ENCODE measurements at regions not wholly inside any gene's neighbourhood (a gene's known extent, or its start where the extent isn't known, plus 50 kb on each side); places are given as distances from the start of the nearest gene placed in this dataset.

DNA sequence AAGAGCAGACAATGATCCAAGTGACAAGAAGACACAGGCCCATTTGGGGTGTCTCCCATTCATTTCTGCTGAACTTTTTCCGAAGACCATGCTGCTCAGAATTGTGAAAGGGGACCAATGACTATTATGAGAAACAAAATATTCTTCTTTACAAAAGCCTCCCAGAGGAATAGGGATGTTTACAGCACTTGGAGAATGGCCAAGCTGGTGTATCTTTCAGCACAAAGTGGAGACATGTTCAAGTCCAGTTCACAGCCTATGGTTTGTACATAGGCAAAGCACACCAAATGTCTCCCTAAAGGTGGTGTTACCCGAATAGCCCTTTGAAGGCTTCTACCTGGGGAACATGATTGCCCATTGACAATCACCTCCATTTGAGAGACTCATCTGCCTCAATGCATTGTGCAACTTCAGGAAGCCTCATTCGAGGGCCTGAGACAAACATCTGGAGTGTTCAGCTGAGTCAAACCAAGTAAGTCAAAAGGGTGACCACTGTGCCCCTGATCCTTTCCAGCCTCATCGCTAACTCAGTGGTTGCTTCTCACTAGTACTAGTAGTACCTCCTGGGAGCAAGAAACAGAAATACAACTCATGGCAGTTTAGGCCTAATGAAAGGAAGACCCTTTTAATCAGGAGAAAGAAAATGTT lies 451.0 kb upstream of the MARCKS start:
- no peak for DNase-seq (ENCODE audit: low read depth in 2 of 2)

DNA sequence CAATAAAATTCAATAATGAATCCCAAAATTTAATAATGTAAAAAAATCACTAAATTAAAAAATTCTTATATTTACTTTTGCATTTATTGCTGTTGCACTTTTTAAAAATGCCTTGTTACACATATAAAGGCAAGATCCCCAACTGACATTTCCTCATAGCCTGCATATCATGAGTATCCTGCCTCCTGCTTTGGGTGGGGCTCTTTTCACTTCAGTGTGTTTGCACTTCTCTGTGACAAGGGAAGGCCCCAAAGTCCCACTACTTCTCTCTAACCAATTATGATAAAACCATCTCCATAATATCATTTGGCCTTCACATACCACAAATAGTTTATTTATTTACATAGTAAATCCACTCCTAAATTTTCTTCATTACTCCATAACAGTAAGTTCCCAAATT lies 446.1 kb upstream of the MARCKS start:
- no peak for DNase-seq (ENCODE audit: low read depth in 2 of 2)

DNA sequence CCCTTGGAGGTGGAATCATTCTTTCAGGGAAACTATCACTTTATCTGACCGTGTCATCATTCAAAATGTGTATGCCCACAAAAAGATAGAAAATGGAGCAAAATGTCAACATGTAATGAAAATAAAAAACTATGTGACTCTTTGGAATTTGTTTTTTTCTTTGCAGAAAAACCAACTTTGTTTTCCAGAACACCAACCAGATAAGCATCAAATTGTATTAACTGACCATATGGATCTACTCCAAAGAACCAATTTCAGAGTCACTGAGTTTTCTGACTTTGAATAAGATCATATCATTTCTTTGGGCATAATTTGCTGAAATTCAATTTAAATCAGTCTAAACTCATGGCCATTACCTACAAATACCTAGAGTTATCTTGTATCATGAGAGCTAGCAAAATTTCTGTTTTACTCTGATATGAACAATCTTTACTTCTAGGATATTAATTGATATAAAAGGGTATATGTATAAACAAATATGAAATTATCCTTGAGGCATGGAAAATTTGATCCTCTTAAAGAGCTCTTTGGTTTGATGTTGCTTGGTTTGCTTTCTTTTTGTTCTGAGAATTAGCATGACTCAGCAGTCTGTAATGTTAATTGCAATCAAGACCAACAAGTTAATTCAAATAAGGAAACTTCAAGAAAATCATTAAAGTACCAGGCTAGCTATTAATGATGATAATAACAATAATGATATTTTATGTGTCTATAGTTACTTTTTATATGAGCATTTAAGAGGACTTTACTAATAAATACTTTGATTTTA lies 444.4 kb upstream of the MARCKS start:
- DNase-seq (ENCODE audit: low read depth in 2 of 2), result no peak

GRCh38 chr6:113414511-113414910 lies 442.6 kb upstream of the MARCKS start:
- no peak for DNase-seq (ENCODE audit: low read depth in 2 of 2)

GRCh38 chr6:113416170-113416569 lies 441.0 kb upstream of the MARCKS start:
- DNase-seq (ENCODE audit: low read depth in 2 of 2), result no peak

DNA sequence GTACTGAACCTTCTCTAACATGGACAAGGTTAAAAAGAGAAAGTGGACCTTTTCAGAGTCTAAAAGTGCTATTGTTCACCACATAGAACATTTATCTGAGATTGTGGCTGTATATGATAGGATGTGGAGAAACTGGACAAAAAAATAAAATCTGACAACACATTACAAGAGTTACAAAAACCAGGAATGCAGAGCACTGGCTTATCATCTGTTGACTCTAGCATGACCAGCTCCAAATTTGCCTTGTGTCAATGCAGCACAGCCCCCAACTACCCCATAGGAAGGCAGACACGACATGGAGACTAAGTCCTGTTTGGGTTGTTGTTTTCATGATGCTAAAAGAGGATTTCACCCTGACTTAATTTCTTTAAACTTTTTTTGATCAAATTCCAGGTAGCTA lies 436.9 kb upstream of the MARCKS start:
- no peak for DNase-seq (ENCODE audit: low read depth in 2 of 2)

DNA sequence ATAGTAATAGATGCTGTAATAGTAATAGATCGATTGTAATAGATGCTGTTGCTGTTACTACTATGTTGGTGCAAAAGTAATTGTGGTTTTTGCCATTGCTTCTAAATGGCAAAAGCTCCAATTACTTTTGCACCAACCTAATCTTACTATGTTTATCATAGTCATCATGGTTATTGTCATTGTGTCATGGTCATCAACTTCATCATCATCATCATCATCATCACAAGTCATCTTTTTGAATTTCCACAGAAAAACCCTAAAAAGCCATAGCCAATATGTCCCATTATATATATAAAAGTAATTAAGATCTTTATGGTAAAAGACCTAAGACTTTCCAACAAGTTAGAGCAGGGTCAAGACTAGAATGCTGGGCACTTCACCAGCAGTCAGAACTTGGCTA lies 435.1 kb upstream of the MARCKS start:
- DNase-seq (ENCODE audit: low read depth in 2 of 2), result no peak

DNA sequence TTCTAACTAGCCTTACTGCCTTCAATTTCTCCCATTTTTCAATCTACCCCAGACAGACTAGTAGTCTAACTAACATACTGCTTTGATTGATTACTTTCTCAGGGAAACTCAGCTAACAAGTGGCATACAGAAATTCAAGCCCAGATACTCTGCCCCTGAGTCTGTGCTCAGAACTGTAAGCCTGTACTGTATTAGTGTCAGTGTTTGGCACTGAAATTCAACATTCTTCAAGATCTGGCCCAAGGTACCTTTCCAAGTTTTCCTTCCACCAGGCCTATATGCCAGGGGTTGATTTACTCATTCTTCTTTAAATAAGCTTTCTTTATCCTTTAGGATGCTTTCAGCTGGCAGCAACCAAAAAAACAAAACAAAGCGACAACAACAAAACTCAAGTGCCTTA lies 433.2 kb upstream of the MARCKS start:
- DNase-seq (ENCODE audit: low read depth in 2 of 2), result no peak

GRCh38 chr6:113425977-113426660 lies 431.0 kb upstream of the MARCKS start:
- DNase-seq (ENCODE audit: low read depth in 2 of 2), result no peak

DNA sequence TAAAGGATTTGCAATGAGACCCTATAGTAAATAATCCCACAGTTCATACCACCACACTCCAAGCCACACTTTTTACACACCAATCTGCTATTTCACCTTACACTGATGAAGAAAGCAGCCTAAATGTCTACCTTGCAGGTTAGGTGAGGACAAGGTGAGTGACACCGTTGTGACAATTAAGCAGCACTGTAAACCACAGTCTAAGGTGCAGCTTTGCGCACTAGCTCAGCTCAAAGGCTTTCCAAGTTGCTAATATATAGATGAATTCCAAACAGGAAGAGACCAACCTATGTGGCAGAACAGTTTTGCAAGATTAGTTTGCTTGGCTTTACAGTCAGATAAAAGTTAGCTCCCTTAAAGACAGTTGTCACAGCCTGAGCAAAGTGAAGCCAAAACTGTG lies 429.5 kb upstream of the MARCKS start:
- no peak for DNase-seq (ENCODE audit: low read depth in 2 of 2)

DNA sequence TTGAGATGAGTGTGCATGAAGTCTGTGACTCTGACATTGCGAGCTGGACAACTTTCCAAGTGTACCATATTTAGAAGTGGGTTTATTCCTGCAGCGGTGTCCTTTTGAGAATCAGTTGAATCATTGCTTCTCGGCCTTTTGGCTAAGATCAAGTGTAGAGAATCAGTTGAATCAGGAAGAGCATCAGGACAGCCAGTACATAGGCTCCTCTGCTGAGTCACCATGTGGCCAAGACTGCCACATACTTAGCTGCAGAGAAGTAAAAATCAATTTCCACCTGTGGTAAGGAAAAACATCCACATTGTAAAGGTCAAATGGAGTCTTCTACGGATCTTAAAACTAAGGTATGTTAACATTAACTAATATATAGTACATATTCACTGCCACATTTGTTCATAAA lies 428.4 kb upstream of the MARCKS start:
- DNase-seq (ENCODE audit: low read depth in 2 of 2), result no peak

DNA sequence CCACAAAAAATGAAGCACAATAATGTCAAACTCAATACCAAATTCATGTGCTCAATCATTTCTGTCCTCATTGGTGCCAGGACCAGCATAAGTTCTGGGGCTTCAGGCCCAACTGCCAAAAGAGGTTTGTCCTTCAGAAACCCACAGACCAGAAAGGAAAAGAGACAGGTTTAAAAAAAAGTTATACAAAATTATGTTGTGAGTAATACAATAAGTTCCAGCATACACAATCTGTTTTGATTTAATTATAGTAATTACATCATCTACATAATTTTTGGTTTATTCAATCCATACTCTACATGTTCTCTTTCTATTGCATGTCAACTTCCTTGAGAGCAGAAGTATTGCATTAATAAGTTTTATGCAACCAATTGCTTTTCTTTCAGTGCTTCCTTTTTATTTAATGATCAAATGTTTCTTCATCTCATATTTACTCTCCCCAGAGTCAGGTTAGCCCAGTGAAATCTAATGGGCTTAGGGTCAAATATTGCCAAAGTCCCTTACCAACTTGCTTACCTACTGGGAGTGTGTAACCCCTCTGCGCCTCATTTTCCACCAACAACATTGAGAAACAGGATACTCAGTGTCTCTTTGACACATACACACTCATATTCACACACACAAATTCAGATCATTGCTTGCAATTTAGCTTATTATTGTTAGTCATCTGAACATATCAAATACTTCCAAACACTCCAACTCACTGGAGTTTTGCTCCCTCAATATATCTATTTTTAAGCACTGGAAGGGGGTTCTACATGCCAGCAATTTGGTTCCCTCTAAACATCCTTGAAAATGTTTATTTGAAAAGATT lies 424.4 kb upstream of the MARCKS start:
- DNase-seq (ENCODE audit: low read depth in 2 of 2), result no peak

GRCh38 chr6:113433335-113433991 lies 423.7 kb upstream of the MARCKS start:
- no peak for DNase-seq (ENCODE audit: low read depth in 2 of 2)

GRCh38 chr6:113434641-113435040 lies 422.5 kb upstream of the MARCKS start:
- no peak for DNase-seq (ENCODE audit: low read depth in 2 of 2)

- no peak for DNase-seq (ENCODE audit: low read depth in 2 of 2)
These were observed 419.6 kb upstream of the MARCKS start for GRCh38 chr6:113437566-113437965.

DNA sequence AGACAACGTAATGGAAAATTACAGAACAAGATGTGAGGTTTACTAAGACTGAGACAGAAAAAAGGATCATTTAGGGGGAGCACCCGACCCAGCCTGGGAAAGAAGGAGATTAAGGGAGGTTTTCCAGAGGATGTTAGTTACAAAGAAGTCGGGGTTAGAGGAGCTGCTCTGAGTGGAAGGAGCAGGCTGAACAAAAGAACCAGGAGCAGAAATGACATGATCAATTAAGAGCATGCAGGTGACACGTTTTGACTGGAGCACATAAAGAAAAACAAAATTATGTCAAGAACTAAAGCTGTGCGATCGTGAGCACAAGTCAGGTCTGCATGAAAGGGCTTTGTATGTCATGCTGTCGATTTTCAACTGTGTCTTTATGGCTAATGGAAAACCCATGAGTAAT lies 417.3 kb upstream of the MARCKS start:
- no peak for DNase-seq (ENCODE audit: low read depth in 2 of 2)

- DNase-seq (ENCODE audit: low read depth in 2 of 2), result no peak
These were observed 415.1 kb upstream of the MARCKS start for GRCh38 chr6:113442040-113442439.

GRCh38 chr6:113445201-113445600 lies 411.9 kb upstream of the MARCKS start:
- no peak for DNase-seq (ENCODE audit: low read depth in 2 of 2)

- DNase-seq (ENCODE audit: low read depth in 2 of 2), result no peak
These were observed 409.9 kb upstream of the MARCKS start for GRCh38 chr6:113447088-113447831.

- DNase-seq (ENCODE audit: low read depth in 2 of 2), result no peak
These were observed 408.1 kb upstream of the MARCKS start for GRCh38 chr6:113449051-113449450.

DNA sequence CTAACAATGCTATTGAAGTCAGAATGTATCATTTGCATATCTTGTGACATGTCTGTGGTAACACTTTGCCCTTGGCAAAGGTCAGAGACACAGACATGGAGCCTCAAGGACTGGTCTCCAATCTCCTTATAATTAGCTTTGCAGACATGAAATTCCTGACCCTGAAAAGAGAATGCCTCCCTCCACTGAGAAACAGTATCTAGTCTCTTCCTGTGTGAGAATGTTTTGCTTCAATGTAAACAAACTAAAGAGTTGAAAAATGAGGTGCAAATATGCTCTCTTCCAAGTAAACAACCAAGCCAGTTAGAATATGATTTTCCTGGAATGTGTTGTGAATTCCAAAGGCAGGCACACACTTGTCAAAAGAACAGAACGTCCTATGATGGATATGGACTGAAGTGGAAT lies 407.1 kb upstream of the MARCKS start:
- DNase-seq (ENCODE audit: low read depth in 2 of 2), result no peak
